WTC11 (cell line): ENCODE measurements at regions not wholly inside any gene's neighbourhood (a gene's known extent, or its start where the extent isn't known, plus 50 kb on each side); places are given as distances from the start of the nearest gene placed in this dataset.

ENCODE experiments used
- ATAC-seq: fragments of 200-7000 bp; cut with Tn5 transposase; 2 replicates; pipeline ENCODE4 v1.10.0; 2021; ENCODE audit warnings: mild to moderate bottlenecking, moderate library complexity
- CTCF ChIA-PET: fragments of 300-600 bp; sonication (Branson Sonifier 250); formaldehyde crosslinking; loops from one replicate; lab custom pipeline; 2021; ENCODE audit warnings: antibody characterized with exemption; lab: Charles Lee
- POLR2A ChIA-PET: fragments of 350-600 bp; sonication (Branson Sonifier 250); formaldehyde crosslinking; loops from one replicate; lab custom pipeline; 2021; ENCODE audit warnings: antibody characterized with exemption; lab: Charles Lee
- DNase-seq: peaks from one replicate; pipeline ENCODE4 v3.0.0; 2021; ENCODE audit warnings: low spot score
- H3K27ac Mint-ChIP-seq: 2 replicates; pipeline ENCODE4 v1.8.0; 2021; ENCODE audit warnings: mixed read lengths
- H3K27me3 Mint-ChIP-seq: 2 replicates; pipeline ENCODE4 v1.8.0; 2021; ENCODE audit warnings: low read depth, mild to moderate bottlenecking, moderate library complexity, mixed read lengths
- H3K36me3 Mint-ChIP-seq: 2 replicates; pipeline ENCODE4 v1.8.0; 2021; ENCODE audit warnings: mixed read lengths
- H3K4me1 Mint-ChIP-seq: 2 replicates; pipeline ENCODE4 v1.8.0; 2022; ENCODE audit warnings: mixed read lengths
- H3K4me3 Mint-ChIP-seq: 2 replicates; pipeline ENCODE4 v1.8.0; 2021; ENCODE audit warnings: mild to moderate bottlenecking, moderate library complexity, mixed read lengths
- H3K9me3 Mint-ChIP-seq: 2 replicates; pipeline ENCODE4 v1.8.0; 2021; ENCODE audit warnings: mixed read lengths
- ATF3 ChIP-seq: sonication (generic); formaldehyde crosslinking; conservative IDR thresholded peaks from 2 replicates; pipeline ENCODE4 v1.8.1; 2022; ENCODE audit warnings: mild to moderate bottlenecking, missing genetic modification reagents
- FOXK1 ChIP-seq: sonication (generic); formaldehyde crosslinking; IDR thresholded peaks from 2 replicates; pipeline ENCODE4 v1.8.0; 2022; ENCODE audit warnings: mild to moderate bottlenecking, moderate library complexity, missing genetic modification reagents
- FOXP4 ChIP-seq: sonication (generic); formaldehyde crosslinking; IDR thresholded peaks from 2 replicates; pipeline ENCODE4 v1.8.0; 2022; ENCODE audit warnings: mild to moderate bottlenecking, missing genetic modification reagents
- GTF2I ChIP-seq: fragments of 250-450 bp; sonication (Bioruptor Pico); conservative IDR thresholded peaks from 2 replicates; pipeline ENCODE4 v1.4.0; 2021; ENCODE audit warnings: mild to moderate bottlenecking
- MYBL2 ChIP-seq: sonication (generic); formaldehyde crosslinking; IDR thresholded peaks from 2 replicates; pipeline ENCODE4 v1.8.1; 2023; ENCODE audit warnings: mild to moderate bottlenecking, moderate library complexity, missing genetic modification reagents
- NFE2L1 ChIP-seq: sonication (generic); formaldehyde crosslinking; IDR thresholded peaks from 2 replicates; pipeline ENCODE4 v1.8.1; 2023; ENCODE audit warnings: missing genetic modification reagents
- OVOL2 ChIP-seq: fragments of 250-450 bp; sonication (Bioruptor Pico); IDR thresholded peaks from 2 replicates; pipeline ENCODE4 v1.9.0; 2021; ENCODE audit warnings: mild to moderate bottlenecking, borderline replicate concordance
- TCF7 ChIP-seq: sonication (generic); formaldehyde crosslinking; IDR thresholded peaks from 2 replicates; pipeline ENCODE4 v1.8.0; 2022; ENCODE audit warnings: mild to moderate bottlenecking, low read depth, missing genetic modification reagents, moderate library complexity
- USF2 ChIP-seq: sonication (generic); formaldehyde crosslinking; IDR thresholded peaks from 2 replicates; pipeline ENCODE4 v1.8.1; 2023; ENCODE audit warnings: mild to moderate bottlenecking, missing genetic modification reagents, moderate library complexity
- ZNF232 ChIP-seq: sonication (generic); formaldehyde crosslinking; IDR thresholded peaks from 2 replicates; pipeline ENCODE4 v1.8.0; 2022; ENCODE audit warnings: mild to moderate bottlenecking, missing genetic modification reagents
- TF ChIP-seq, protein P1 (sequence below): sonication (generic); formaldehyde crosslinking; IDR thresholded peaks from 2 replicates; pipeline ENCODE4 v1.8.1; 2022; ENCODE audit warnings: low read depth, missing genetic modification reagents, borderline replicate concordance
- TF ChIP-seq, protein P2 (sequence below): sonication (generic); formaldehyde crosslinking; IDR thresholded peaks from 2 replicates; pipeline ENCODE4 v1.8.0; 2023; ENCODE audit warnings: mild to moderate bottlenecking, missing genetic modification reagents

DNA sequence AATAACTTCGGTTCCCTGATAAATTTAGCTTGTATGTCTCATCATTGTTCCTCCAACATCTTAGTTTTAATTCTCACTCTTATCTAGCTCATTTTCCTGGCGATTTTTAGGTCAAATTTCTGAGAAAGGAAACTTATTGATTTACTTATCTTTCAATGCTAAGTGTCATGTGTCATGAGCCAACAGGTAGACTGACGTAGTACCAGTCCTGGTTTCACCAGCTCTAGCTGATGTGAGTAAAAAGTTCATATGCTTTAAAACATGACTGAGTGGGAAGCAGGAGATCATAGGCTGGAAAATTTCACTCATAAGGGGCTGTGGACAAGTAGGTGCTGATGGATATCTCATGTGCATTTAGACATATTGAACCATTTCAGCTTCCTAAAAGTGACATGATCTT is 441.7 kb upstream of the NR3C2 start (continued):
- no peak for TF ChIP-seq FOXP4 (CRISPR knock-in tag)
- TF ChIP-seq, protein P1, sequence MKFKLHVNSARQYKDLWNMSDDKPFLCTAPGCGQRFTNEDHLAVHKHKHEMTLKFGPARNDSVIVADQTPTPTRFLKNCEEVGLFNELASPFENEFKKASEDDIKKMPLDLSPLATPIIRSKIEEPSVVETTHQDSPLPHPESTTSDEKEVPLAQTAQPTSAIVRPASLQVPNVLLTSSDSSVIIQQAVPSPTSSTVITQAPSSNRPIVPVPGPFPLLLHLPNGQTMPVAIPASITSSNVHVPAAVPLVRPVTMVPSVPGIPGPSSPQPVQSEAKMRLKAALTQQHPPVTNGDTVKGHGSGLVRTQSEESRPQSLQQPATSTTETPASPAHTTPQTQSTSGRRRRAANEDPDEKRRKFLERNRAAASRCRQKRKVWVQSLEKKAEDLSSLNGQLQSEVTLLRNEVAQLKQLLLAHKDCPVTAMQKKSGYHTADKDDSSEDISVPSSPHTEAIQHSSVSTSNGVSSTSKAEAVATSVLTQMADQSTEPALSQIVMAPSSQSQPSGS (CRISPR knock-in tag), result no peak
- TF ChIP-seq OVOL2 (CRISPR knock-in tag), result no peak

DNA sequence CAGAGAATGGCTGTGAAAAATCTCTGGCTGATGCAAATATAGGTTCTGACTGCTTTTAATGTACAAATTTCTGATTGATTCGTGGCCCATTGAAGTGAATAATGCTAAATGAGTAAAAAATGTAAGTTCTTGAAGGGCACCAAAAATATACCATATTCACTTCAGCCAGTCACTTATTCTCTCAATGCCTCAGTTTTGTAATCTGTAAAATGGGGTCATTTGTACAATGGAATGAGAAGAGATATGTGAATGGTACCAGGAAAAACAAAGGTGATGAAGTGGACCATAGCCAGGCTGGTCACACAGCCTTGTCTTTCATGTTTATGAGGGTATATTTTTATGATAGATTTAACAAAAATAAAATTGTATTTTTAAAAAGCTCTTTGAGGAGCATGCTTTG is 441.2 kb upstream of the NR3C2 start:
- Mint-ChIP-seq H3K36me3 (peaks cover 8% of the 10 kb centered on the region; the same call in 1 of the 2 replicates), H3K27ac (no peak overlapping the region), H3K4me3 (no peak overlapping the region)
- ATAC-seq, result no peak
- CTCF ChIA-PET, result no interaction called here
- POLR2A ChIA-PET, result interaction anchor here (0.6 kb wide), 1 partner anchor 26 kb away, joined by 3 read pairs; no protein-coding TSS in a partner anchor
- DNase-seq, result no peak
- TF ChIP-seq GTF2I (0 out of 2 replicates have a peak, but pooled peaks have one; percentile 10), USF2 (CRISPR knock-in tag) (no peak)
- TF ChIP-seq, all 79 proteins: peak for 1
- H3K4me1 Mint-ChIP-seq, result peaks cover 57% of the 10 kb centered on the region
- peaks cover 38% of the 10 kb centered on the region for H3K27me3 Mint-ChIP-seq
- peaks cover 6% of the 10 kb centered on the region for H3K9me3 Mint-ChIP-seq

DNA sequence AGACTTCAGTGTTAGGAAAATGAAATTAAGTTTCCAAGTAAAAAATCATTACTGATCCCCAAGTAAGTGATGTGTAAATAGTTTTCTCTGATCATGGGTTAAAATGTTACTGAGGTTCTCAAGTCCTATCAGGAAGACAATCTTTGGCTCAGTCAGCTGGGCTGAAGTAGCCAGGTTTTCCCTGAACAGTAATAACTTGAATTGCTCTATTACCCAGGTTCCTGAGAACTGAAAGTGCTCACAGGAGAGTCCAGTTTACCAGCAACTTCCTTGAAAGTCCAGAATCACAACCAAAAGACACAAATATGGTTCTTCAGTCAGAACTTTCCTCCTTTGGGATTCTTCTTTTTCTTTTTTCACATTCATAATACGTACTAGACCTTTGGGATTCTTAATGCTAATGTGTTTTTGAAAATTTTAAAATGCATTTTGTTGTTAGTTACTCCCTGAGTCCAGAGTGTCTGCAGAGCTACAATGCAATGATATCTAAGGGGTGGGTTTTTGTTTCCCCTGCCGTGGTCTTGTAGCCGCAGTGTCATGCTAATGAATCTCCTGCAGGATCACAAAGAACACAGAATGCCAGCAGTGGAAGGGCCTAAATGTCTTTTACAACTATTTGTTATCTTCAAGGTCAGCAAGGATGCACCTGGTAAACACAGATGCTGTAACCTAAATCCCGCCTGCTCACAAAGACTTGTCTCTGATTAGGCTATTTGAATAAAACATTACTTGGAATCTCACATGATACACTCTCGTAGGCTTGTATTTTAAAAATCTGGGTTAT is 439.8 kb upstream of the NR3C2 start:
- 0 out of 2 replicates have a peak, but pooled peaks cover 5% of the 10 kb centered on the region for H3K36me3 Mint-ChIP-seq
- ChIA-PET POLR2A (no interaction called here), CTCF (no interaction called here)
- peak overlapping the region; percentile 94 for H3K27ac Mint-ChIP-seq
- H3K4me3 Mint-ChIP-seq, result peak overlapping the region; percentile 42
- ATAC-seq (peak; percentile 97), DNase-seq (peak; percentile 41)
- peaks cover under 1% of the 10 kb centered on the region for H3K9me3 Mint-ChIP-seq
- H3K27me3 Mint-ChIP-seq, result peaks cover 38% of the 10 kb centered on the region
- H3K4me1 Mint-ChIP-seq, result peaks cover 53% of the 10 kb centered on the region
- TF ChIP-seq ZNF232 (CRISPR knock-in tag) (no peak), FOXP4 (CRISPR knock-in tag) (peak; percentile 87; the same call in 1 of the 2 replicates), FOXK1 (CRISPR knock-in tag) (peak; percentile 47; the same call in 1 of the 2 replicates), MYBL2 (CRISPR knock-in tag) (no peak), TCF7 (CRISPR knock-in tag) (no peak), NFE2L1 (CRISPR knock-in tag) (no peak), ATF3 (CRISPR knock-in tag) (no peak)
- TF ChIP-seq, protein P2, sequence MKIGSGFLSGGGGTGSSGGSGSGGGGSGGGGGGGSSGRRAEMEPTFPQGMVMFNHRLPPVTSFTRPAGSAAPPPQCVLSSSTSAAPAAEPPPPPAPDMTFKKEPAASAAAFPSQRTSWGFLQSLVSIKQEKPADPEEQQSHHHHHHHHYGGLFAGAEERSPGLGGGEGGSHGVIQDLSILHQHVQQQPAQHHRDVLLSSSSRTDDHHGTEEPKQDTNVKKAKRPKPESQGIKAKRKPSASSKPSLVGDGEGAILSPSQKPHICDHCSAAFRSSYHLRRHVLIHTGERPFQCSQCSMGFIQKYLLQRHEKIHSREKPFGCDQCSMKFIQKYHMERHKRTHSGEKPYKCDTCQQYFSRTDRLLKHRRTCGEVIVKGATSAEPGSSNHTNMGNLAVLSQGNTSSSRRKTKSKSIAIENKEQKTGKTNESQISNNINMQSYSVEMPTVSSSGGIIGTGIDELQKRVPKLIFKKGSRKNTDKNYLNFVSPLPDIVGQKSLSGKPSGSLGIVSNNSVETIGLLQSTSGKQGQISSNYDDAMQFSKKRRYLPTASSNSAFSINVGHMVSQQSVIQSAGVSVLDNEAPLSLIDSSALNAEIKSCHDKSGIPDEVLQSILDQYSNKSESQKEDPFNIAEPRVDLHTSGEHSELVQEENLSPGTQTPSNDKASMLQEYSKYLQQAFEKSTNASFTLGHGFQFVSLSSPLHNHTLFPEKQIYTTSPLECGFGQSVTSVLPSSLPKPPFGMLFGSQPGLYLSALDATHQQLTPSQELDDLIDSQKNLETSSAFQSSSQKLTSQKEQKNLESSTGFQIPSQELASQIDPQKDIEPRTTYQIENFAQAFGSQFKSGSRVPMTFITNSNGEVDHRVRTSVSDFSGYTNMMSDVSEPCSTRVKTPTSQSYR (CRISPR knock-in tag), result no peak
